HEK293 (cell line): ENCODE measurements at regions not wholly inside any gene's neighbourhood (a gene's known extent, or its start where the extent isn't known, plus 50 kb on each side); places are given as distances from the start of the nearest gene placed in this dataset.
A peak's percentile ranks its signal among the peaks of the same experiment; 100 is the strongest.

Experiments used
- CTCF ChIA-PET: fragments of 350-600 bp; formaldehyde crosslinking; extraction: SDS; loops from one replicate; lab custom pipeline; 2021; ENCODE audit warnings: antibody characterized with exemption; lab: Yijun Ruan, JAX
- POLR2A ChIA-PET: fragments of 300-600 bp; formaldehyde crosslinking; extraction: SDS; loops from one replicate; lab custom pipeline; 2020; ENCODE audit warnings: antibody characterized with exemption, inconsistent platforms; lab: Yijun Ruan, JAX
- H3K27ac ChIP-seq: fragments of 200-500 bp; sonication (Bioruptor generic); 2 replicates; pipeline ENCODE4 v1.5.1; 2014; ENCODE audit warnings: low read depth, low read length, control low read depth, inconsistent platforms; ENCODE audit errors: extremely low read depth
- H3K36me3 ChIP-seq, 2 experiments: fragments of 200-500 bp in 1 of 2; sonication (Bioruptor generic) in 1 of 2; 1 replicate in 1 of 2; 2 replicates in 1 of 2; pipeline ENCODE4 v1.5.1; 2014 to 2017; ENCODE audit warnings: inconsistent platforms in 2 of 2, low read length in 2 of 2; ENCODE audit not compliant: control insufficient read depth in 2 of 2, insufficient read depth in 1 of 2
- H3K4me1 ChIP-seq: fragments of 200-500 bp; sonication (Bioruptor generic); 2 replicates; pipeline ENCODE4 v1.5.1; 2014; ENCODE audit warnings: mild to moderate bottlenecking, low read length, inconsistent platforms; ENCODE audit not compliant: control insufficient read depth, insufficient read depth
- H3K4me3 ChIP-seq: 2 replicates; pipeline ENCODE4 v1.5.1; 2011; ENCODE audit warnings: low read depth, mild to moderate bottlenecking, control low read depth, low read length, moderate library complexity
- H3K9me3 ChIP-seq: fragments of 200-500 bp; sonication (Bioruptor generic); 2 replicates; pipeline ENCODE4 v1.5.1; 2014; ENCODE audit warnings: low read depth, low read length, inconsistent platforms; ENCODE audit not compliant: control insufficient read depth, insufficient read depth
- GLI4 ChIP-seq: fragments of 450-650 bp; formaldehyde crosslinking; IDR thresholded peaks from 2 replicates; pipeline ENCODE4 v1.5.1; 2016; ENCODE audit warnings: missing biosample characterization, missing genetic modification characterization
- GLIS1 ChIP-seq: fragments of 450-650 bp; formaldehyde crosslinking; IDR thresholded peaks from 2 replicates; pipeline ENCODE4 v1.5.1; 2016; ENCODE audit warnings: missing biosample characterization, missing genetic modification characterization
- GLIS2 ChIP-seq: fragments of 450-650 bp; formaldehyde crosslinking; IDR thresholded peaks from 2 replicates; pipeline ENCODE4 v1.5.1; 2016; ENCODE audit warnings: missing biosample characterization, missing genetic modification characterization
- HOXC10 ChIP-seq: sonication (generic); formaldehyde crosslinking; IDR thresholded peaks from 2 replicates; pipeline ENCODE4 v1.8.1; 2023; ENCODE audit warnings: mild to moderate bottlenecking, missing genetic modification reagents
- IKZF3 ChIP-seq: fragments of 450-650 bp; IDR thresholded peaks from 2 replicates; pipeline ENCODE4 v1.5.0; 2018; ENCODE audit warnings: missing biosample characterization, mild to moderate bottlenecking, missing genetic modification characterization, moderate library complexity
- KLF10 ChIP-seq: fragments of 450-650 bp; IDR thresholded peaks from 2 replicates; pipeline ENCODE4 v1.5.1; 2018; ENCODE audit warnings: missing biosample characterization, mild to moderate bottlenecking, missing genetic modification characterization
- KLF8 ChIP-seq: fragments of 450-650 bp; formaldehyde crosslinking; IDR thresholded peaks from 2 replicates; pipeline ENCODE4 v1.5.1; 2016; ENCODE audit warnings: missing biosample characterization, missing genetic modification characterization
- PRDM1 ChIP-seq: fragments of 450-650 bp; formaldehyde crosslinking; IDR thresholded peaks from 2 replicates; pipeline ENCODE4; 2016; ENCODE audit warnings: missing biosample characterization, missing genetic modification characterization
- SP7 ChIP-seq: fragments of 450-650 bp; formaldehyde crosslinking; IDR thresholded peaks from 2 replicates; pipeline ENCODE4 v1.5.1; 2016; ENCODE audit warnings: missing biosample characterization, missing genetic modification characterization
- TCF7L2 ChIP-seq: IDR thresholded peaks from 2 replicates; pipeline ENCODE4 v1.6.1; 2011; ENCODE audit warnings: low read depth, mild to moderate bottlenecking, inconsistent platforms, low read length, moderate library complexity, borderline replicate concordance
- ZBTB7A ChIP-seq: fragments of 450-650 bp; formaldehyde crosslinking; IDR thresholded peaks from 2 replicates; pipeline ENCODE4 v1.5.1; 2016; ENCODE audit warnings: low read depth, missing biosample characterization, missing genetic modification characterization
- ZFP37 ChIP-seq: fragments of 450-650 bp; formaldehyde crosslinking; IDR thresholded peaks from 2 replicates; pipeline ENCODE4 v1.5.1; 2016; ENCODE audit warnings: missing biosample characterization, missing genetic modification characterization
- ZFP41 ChIP-seq: fragments of 450-650 bp; formaldehyde crosslinking; IDR thresholded peaks from 2 replicates; pipeline ENCODE4 v1.5.1; 2016; ENCODE audit warnings: missing biosample characterization, missing genetic modification characterization, borderline replicate concordance
- ZNF133 ChIP-seq: fragments of 450-650 bp; formaldehyde crosslinking; IDR thresholded peaks from 2 replicates; pipeline ENCODE4 v1.5.1; 2016; ENCODE audit warnings: missing biosample characterization, missing genetic modification characterization
- ZNF2 ChIP-seq: fragments of 450-650 bp; formaldehyde crosslinking; IDR thresholded peaks from 2 replicates; pipeline ENCODE4 v1.5.1; 2016; ENCODE audit warnings: missing biosample characterization, missing genetic modification characterization
- ZNF302 ChIP-seq: fragments of 450-650 bp; formaldehyde crosslinking; IDR thresholded peaks from 2 replicates; pipeline ENCODE4 v1.5.1; 2016; ENCODE audit warnings: missing biosample characterization, missing genetic modification characterization, low read depth
- ZNF335 ChIP-seq: fragments of 450-650 bp; formaldehyde crosslinking; conservative IDR thresholded peaks from 2 replicates; pipeline ENCODE4 v1.5.1; 2016; ENCODE audit warnings: missing biosample characterization, missing genetic modification characterization
- ZNF391 ChIP-seq: fragments of 450-650 bp; formaldehyde crosslinking; IDR thresholded peaks from 2 replicates; pipeline ENCODE4 v1.5.1; 2016; ENCODE audit warnings: low read depth, missing biosample characterization, missing genetic modification characterization, borderline replicate concordance
- ZNF501 ChIP-seq: fragments of 450-650 bp; formaldehyde crosslinking; IDR thresholded peaks from 2 replicates; pipeline ENCODE4 v1.5.1; 2016; ENCODE audit warnings: missing biosample characterization, missing genetic modification characterization
- ZNF530 ChIP-seq: fragments of 450-650 bp; formaldehyde crosslinking; IDR thresholded peaks from 2 replicates; pipeline ENCODE4 v1.5.1; 2016; ENCODE audit warnings: low read depth, missing biosample characterization, missing genetic modification characterization
- ZNF558 ChIP-seq: fragments of 450-650 bp; formaldehyde crosslinking; IDR thresholded peaks from 2 replicates; pipeline ENCODE4 v1.5.1; 2016; ENCODE audit warnings: missing biosample characterization, missing genetic modification characterization
- ZNF585B ChIP-seq: fragments of 450-650 bp; formaldehyde crosslinking; IDR thresholded peaks from 2 replicates; pipeline ENCODE4 v1.5.1; 2016; ENCODE audit warnings: missing biosample characterization, missing genetic modification characterization
- ZNF596 ChIP-seq: fragments of 450-650 bp; IDR thresholded peaks from 2 replicates; pipeline ENCODE4 v1.5.0; 2018; ENCODE audit warnings: missing biosample characterization, mild to moderate bottlenecking, missing genetic modification characterization, moderate library complexity
- ZNF626 ChIP-seq: fragments of 450-650 bp; sonication (Bioruptor Pico); formaldehyde crosslinking; IDR thresholded peaks from 2 replicates; pipeline ENCODE4 v1.5.1; 2018; ENCODE audit warnings: missing biosample characterization, missing genetic modification characterization, inconsistent platforms
- ZNF629 ChIP-seq: fragments of 450-650 bp; formaldehyde crosslinking; IDR thresholded peaks from 2 replicates; pipeline ENCODE4 v1.5.1; 2017; ENCODE audit warnings: missing biosample characterization, missing genetic modification characterization
- ZNF660 ChIP-seq: fragments of 450-650 bp; IDR thresholded peaks from 2 replicates; pipeline ENCODE4 v1.5.1; 2018; ENCODE audit warnings: missing biosample characterization, mild to moderate bottlenecking, missing genetic modification characterization
- ZNF785 ChIP-seq: fragments of 450-650 bp; formaldehyde crosslinking; IDR thresholded peaks from 2 replicates; pipeline ENCODE4 v1.5.1; 2016; ENCODE audit warnings: missing biosample characterization, missing genetic modification characterization
- ZNF843 ChIP-seq: fragments of 450-650 bp; formaldehyde crosslinking; IDR thresholded peaks from 2 replicates; pipeline ENCODE4 v1.5.1; 2016; ENCODE audit warnings: missing biosample characterization, missing genetic modification characterization
- ZSCAN30 ChIP-seq: fragments of 450-650 bp; IDR thresholded peaks from 2 replicates; pipeline ENCODE4 v1.5.1; 2018; ENCODE audit warnings: missing biosample characterization, mild to moderate bottlenecking, missing genetic modification characterization, moderate library complexity
- TF ChIP-seq, protein P1 (sequence below): fragments of 450-650 bp; formaldehyde crosslinking; IDR thresholded peaks from 2 replicates; pipeline ENCODE4 v1.5.1; 2016; ENCODE audit warnings: missing biosample characterization, missing genetic modification characterization
- TF ChIP-seq, protein P2 (sequence below): fragments of 450-650 bp; formaldehyde crosslinking; IDR thresholded peaks from 2 replicates; pipeline ENCODE4 v1.5.1; 2017; ENCODE audit warnings: missing biosample characterization, missing genetic modification characterization
- TF ChIP-seq, protein P3 (sequence below): fragments of 450-650 bp; formaldehyde crosslinking; IDR thresholded peaks from 2 replicates; pipeline ENCODE4 v1.5.1; 2017; ENCODE audit warnings: missing biosample characterization, missing genetic modification characterization

DNA sequence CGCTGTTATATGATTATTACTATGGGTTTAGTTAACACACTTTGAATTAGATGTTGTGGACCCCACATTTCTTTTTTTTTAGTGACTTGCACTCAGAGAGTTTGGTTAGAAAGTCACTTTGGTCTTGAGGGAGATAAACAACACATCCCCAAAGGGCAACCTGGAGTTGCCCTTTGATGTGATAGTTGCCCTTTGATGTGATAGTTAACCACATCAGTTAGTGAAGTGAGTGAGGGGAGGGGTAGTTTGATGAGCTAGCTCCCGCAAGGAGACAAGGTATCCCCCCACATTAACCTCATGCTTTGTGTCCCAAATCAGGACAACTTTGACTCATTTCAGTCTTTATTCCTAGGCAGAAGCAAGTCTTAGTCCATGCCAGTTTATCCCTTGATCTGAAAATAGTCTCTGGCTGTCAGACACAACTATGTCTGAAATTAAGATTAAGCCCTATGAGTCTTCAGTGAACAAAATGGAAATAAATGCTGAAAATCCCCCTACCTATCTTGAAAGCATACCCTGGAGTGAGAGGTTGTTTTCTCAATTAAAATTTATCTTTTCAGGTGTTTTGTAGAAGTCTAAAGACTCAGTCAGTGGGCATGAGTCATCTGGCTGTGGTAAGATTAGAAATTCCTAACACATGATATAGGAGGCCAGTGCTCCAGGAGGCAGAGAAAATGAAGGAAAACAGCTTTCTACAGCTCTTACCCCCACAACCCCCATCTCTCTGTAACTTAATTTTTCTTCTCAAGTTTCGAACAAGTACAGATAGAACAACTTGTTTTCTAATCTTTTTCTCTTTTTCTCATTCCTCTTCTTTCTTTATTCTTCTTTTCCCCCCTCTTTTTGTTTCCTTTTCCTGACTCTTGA lies 208.9 kb upstream of the DMRTA1 start (continued):
- TF ChIP-seq ZNF660 (tag by site-specific recombination) (0 out of 2 replicates have a peak, but pooled peaks have one; percentile 40), ZNF335 (tag by site-specific recombination) (peak; percentile 49; the same call in 1 of the 2 replicates), KLF10 (tag by site-specific recombination) (peak; percentile 33; the same call in 1 of the 2 replicates), IKZF3 (tag by site-specific recombination) (peak; percentile 27; the same call in 1 of the 2 replicates), ZNF629 (tag by site-specific recombination) (peak; percentile 55), ZNF585B (tag by site-specific recombination) (no peak), HOXC10 (CRISPR knock-in tag) (no peak), ZNF843 (tag by site-specific recombination) (peak; percentile 65), ZNF785 (tag by site-specific recombination) (no peak), ZNF133 (tag by site-specific recombination) (no peak), TCF7L2 (peak; percentile 48; the same call in 1 of the 2 replicates), ZFP37 (tag by site-specific recombination) (peak; percentile 52; the same call in 1 of the 2 replicates), KLF8 (0 out of 2 replicates have a peak, but pooled peaks have one; percentile 18), GLIS1 (tag by site-specific recombination) (peak; percentile 84), SP7 (peak; percentile 54; the same call in 1 of the 2 replicates), GLIS2 (no peak), ZNF2 (0 out of 2 replicates have a peak, but pooled peaks have one; percentile 29), ZNF501 (tag by site-specific recombination) (no peak), ZNF558 (peak; percentile 50; the same call in 1 of the 2 replicates), ZSCAN30 (peak; percentile 16; the same call in 1 of the 2 replicates)
- TF ChIP-seq, protein P1, sequence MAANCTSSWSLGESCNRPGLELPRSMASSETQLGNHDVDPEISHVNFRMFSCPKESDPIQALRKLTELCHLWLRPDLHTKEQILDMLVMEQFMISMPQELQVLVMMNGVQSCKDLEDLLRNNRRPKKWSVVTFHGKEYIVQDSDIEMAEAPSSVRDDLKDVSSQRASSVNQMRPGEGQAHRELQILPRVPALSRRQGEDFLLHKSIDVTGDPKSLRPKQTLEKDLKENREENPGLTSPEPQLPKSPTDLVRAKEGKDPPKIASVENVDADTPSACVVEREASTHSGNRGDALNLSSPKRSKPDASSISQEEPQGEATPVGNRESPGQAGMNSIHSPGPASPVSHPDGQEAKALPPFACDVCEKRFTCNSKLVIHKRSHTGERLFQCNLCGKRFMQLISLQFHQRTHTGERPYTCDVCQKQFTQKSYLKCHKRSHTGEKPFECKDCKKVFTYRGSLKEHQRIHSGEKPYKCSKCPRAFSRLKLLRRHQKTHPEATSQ (tag by site-specific recombination), result no peak
- TF ChIP-seq, protein P2, sequence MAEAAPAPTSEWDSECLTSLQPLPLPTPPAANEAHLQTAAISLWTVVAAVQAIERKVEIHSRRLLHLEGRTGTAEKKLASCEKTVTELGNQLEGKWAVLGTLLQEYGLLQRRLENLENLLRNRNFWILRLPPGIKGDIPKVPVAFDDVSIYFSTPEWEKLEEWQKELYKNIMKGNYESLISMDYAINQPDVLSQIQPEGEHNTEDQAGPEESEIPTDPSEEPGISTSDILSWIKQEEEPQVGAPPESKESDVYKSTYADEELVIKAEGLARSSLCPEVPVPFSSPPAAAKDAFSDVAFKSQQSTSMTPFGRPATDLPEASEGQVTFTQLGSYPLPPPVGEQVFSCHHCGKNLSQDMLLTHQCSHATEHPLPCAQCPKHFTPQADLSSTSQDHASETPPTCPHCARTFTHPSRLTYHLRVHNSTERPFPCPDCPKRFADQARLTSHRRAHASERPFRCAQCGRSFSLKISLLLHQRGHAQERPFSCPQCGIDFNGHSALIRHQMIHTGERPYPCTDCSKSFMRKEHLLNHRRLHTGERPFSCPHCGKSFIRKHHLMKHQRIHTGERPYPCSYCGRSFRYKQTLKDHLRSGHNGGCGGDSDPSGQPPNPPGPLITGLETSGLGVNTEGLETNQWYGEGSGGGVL (tag by site-specific recombination), result peak; percentile 54; the same call in 1 of the 2 replicates
- TF ChIP-seq, all 188 proteins: peak for 26

DNA sequence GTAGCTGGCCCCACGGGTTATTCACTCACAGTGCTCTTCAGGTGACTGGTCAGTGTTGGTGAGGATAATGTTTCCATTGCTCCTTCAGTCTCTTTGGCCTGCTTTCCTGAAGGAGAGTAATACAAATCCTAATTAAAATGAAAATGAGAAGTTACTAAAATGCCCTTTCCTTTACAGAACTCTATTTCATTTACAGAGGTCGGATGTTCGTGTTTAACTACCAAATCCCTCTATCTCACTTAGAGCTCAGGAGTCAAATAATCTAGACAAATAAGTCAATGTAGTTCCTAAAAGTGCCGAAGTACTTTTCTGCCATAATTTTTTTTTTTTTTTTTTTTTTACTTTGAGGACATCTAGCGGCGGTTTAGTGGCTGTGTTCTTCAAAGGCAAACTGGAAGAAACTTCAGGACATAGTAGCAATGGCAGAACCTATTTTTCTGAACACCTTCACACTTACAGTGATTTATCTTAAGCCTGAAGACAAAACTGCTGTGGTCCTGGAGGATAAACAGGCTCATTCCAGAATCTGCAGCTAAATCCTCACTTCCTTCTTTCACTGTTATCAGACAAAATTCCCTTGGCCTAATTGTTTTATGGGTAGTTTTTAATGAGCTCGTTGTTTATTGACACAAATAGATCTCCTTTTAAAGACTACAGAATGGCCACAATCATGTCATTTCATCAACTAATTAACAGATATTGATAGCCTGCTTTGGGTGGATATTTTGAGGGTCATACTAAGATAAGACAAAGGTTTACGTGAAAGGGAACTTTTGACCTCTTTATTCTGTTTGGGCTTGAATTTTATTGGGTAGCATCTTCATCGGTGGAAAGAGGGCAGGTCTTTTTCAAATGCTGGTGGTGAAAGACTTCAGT lies 207.6 kb upstream of the DMRTA1 start:
- Histone ChIP-seq H3K9me3 (no peaks in the 10 kb centered on the region), H3K36me3 (no peaks in the 10 kb centered on the region), H3K27ac (peak overlapping the region; percentile 81), H3K4me1 (peaks cover 22% of the 10 kb centered on the region), H3K4me3 (peak overlapping the region; percentile 9; the same call in 1 of the 2 replicates)
- CTCF ChIA-PET, result interaction anchor here (0.6 to 4.7 kb wide), 59 partner anchors 10 to 1501 kb away, joined by 3 to 65 read pairs (median 4); partner anchors contain the start of genes CDKN2A, CDKN2B and CDKN2B-AS1
- POLR2A ChIA-PET, result interaction anchor here (0.5 to 3.6 kb wide), 18 partner anchors 25 to 663 kb away, joined by 3 to 51 read pairs (median 4); partner anchors contain the start of genes CDKN2A, CDKN2B and CDKN2B-AS1
- TF ChIP-seq GLI4 (no peak), ZNF596 (tag by site-specific recombination) (no peak), ZNF626 (tag by site-specific recombination) (no peak), ZNF391 (no peak), PRDM1 (no peak), ZBTB7A (tag by site-specific recombination) (no peak), ZNF530 (tag by site-specific recombination) (no peak), ZFP41 (tag by site-specific recombination) (no peak), ZNF302 (tag by site-specific recombination) (no peak)
- TF ChIP-seq, protein P3, sequence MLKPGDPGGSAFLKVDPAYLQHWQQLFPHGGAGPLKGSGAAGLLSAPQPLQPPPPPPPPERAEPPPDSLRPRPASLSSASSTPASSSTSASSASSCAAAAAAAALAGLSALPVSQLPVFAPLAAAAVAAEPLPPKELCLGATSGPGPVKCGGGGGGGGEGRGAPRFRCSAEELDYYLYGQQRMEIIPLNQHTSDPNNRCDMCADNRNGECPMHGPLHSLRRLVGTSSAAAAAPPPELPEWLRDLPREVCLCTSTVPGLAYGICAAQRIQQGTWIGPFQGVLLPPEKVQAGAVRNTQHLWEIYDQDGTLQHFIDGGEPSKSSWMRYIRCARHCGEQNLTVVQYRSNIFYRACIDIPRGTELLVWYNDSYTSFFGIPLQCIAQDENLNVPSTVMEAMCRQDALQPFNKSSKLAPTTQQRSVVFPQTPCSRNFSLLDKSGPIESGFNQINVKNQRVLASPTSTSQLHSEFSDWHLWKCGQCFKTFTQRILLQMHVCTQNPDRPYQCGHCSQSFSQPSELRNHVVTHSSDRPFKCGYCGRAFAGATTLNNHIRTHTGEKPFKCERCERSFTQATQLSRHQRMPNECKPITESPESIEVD (tag by site-specific recombination), result peak; percentile 69; the same call in 1 of the 2 replicates
